CD4-positive, alpha-beta T cell (primary cell): ENCODE measurements at regions not wholly inside any gene's neighbourhood (a gene's known extent, or its start where the extent isn't known, plus 50 kb on each side); places are given as distances from the start of the nearest gene placed in this dataset.

ENCODE experiments used
- ATAC-seq: fragments of 200-7000 bp; cut with Tn5 transposase; one replicate; pipeline ENCODE4 v1.10.0; 2022; ENCODE audit warnings: mild to moderate bottlenecking; ENCODE audit not compliant: poor library complexity
- CTCF ChIA-PET: fragments of 350-600 bp; sonication (Branson Sonifier 250); formaldehyde crosslinking; loops from one replicate; lab custom pipeline; 2021; ENCODE audit warnings: antibody characterized with exemption, inconsistent platforms; lab: Charles Lee
- POLR2A ChIA-PET: fragments of 350-600 bp; sonication (Branson Sonifier 250); formaldehyde crosslinking; loops from one replicate; lab custom pipeline; 2021; ENCODE audit warnings: antibody characterized with exemption, inconsistent platforms; lab: Charles Lee
- DNase-seq, 14 experiments: peaks; one replicate each; pipeline ENCODE4 v3.0.0-alpha.2; 2013 to 2020; ENCODE audit warnings: mixed read lengths in 2 of 14
- H3K27ac ChIP-seq, 2 donors: one replicate each; pipeline versions ENCODE4 v1.5.1 to v1.7.0; 2013; ENCODE audit warnings: low read length in 2 of 2, low read depth in 1 of 2, mild to moderate bottlenecking in 1 of 2
- H3K27me3 ChIP-seq, 2 experiments: 1 replicate in 1 of 2; 2 replicates in 1 of 2; pipeline versions ENCODE4 v1.6.1 to v1.7.0; 2013; ENCODE audit warnings: low read length in 2 of 2, control low read depth in 1 of 2, mild to moderate bottlenecking in 1 of 2, moderate library complexity in 1 of 2; ENCODE audit not compliant: insufficient read depth in 2 of 2, control insufficient read depth in 1 of 2
- H3K36me3 ChIP-seq: one replicate; pipeline ENCODE4 v1.6.1; 2013; ENCODE audit warnings: low read length, control low read depth; ENCODE audit not compliant: insufficient read depth
- H3K4me1 ChIP-seq: one replicate; pipeline ENCODE4 v1.6.1; 2013; ENCODE audit warnings: low read length, control low read depth; ENCODE audit not compliant: insufficient read depth
- H3K4me3 ChIP-seq: one replicate; pipeline ENCODE4 v1.5.1; 2013; ENCODE audit warnings: mild to moderate bottlenecking, low read length, moderate library complexity
- H3K9me3 ChIP-seq, 2 experiments: 1 replicate in 1 of 2; 2 replicates in 1 of 2; pipeline versions ENCODE4 v1.6.1 to v1.7.0; 2013; ENCODE audit warnings: low read length in 2 of 2, mild to moderate bottlenecking in 2 of 2, control low read depth in 1 of 2, moderate library complexity in 1 of 2; ENCODE audit not compliant: control insufficient read depth in 1 of 2, insufficient read depth in 1 of 2
- H3K27ac Mint-ChIP-seq: one replicate; pipeline ENCODE4 v1.8.0; 2020; ENCODE audit warnings: mixed read lengths
- H3K27me3 Mint-ChIP-seq: one replicate; pipeline ENCODE4 v1.8.0; 2021; ENCODE audit warnings: mixed read lengths
- H3K36me3 Mint-ChIP-seq: one replicate; pipeline ENCODE4 v1.8.0; 2021; ENCODE audit warnings: low read depth, mixed read lengths
- H3K4me1 Mint-ChIP-seq: one replicate; pipeline ENCODE4 v1.8.0; 2021; ENCODE audit warnings: low read depth, mixed read lengths
- H3K4me3 Mint-ChIP-seq: one replicate; pipeline ENCODE4 v1.8.0; 2020; ENCODE audit warnings: mild to moderate bottlenecking, mixed read lengths
- H3K9me3 Mint-ChIP-seq: one replicate; pipeline ENCODE4 v1.8.0; 2020; ENCODE audit warnings: mixed read lengths
- CTCF ChIP-seq: fragments of 200-600 bp; IDR thresholded peaks from one replicate; pipeline ENCODE4 v1.8.0; 2022; ENCODE audit warnings: antibody characterized with exemption, mild to moderate bottlenecking
- intact Hi-C, 2 experiments: fragments of 100-400 bp; cut with DNase I in 1 of 2; cut with micrococcal nuclease in 1 of 2; formaldehyde crosslinking; loops; one replicate each; pipeline versions ENCODE4 v1.15.1 to v1.9.0; 2023 to 2025; cut with DNase I, micrococcal nuclease

GRCh38 chr7:68119411-68119810 lies 1122.8 kb downstream of the TYW1 start:
- ATAC-seq, result no peak
- H3K27ac ChIP-seq, result no peak overlapping the region
- no peaks in the 10 kb centered on the region for H3K36me3 ChIP-seq
- Mint-ChIP-seq H3K4me3 (no peak overlapping the region), H3K27ac (no peak overlapping the region), H3K36me3 (no peaks in the 10 kb centered on the region), H3K27me3 (no peaks in the 10 kb centered on the region), H3K9me3 (peaks cover 28% of the 10 kb centered on the region), H3K4me1 (no peaks in the 10 kb centered on the region)
- DNase-seq, result no peak
- intact Hi-C loops, result no loop called here
- ChIA-PET CTCF (no interaction called here), POLR2A (no interaction called here)
- H3K27me3 ChIP-seq, result no peaks in the 10 kb centered on the region
- H3K4me3 ChIP-seq, result no peak overlapping the region
- peaks cover 7 to 37% of the 10 kb centered on the region in 2 experiments for H3K9me3 ChIP-seq
- H3K4me1 ChIP-seq, result no peaks in the 10 kb centered on the region
- TF ChIP-seq CTCF, result no peak

GRCh38 chr7:68121056-68121455 lies 1124.4 kb downstream of the TYW1 start:
- ChIA-PET CTCF (no interaction called here), POLR2A (no interaction called here)
- Mint-ChIP-seq H3K36me3 (no peaks in the 10 kb centered on the region), H3K27me3 (no peaks in the 10 kb centered on the region), H3K4me3 (no peak overlapping the region), H3K4me1 (no peaks in the 10 kb centered on the region), H3K27ac (no peak overlapping the region), H3K9me3 (peaks cover 28% of the 10 kb centered on the region)
- H3K27ac ChIP-seq, result no peak overlapping the region
- peaks cover 3 to 37% of the 10 kb centered on the region in 2 experiments for H3K9me3 ChIP-seq
- TF ChIP-seq CTCF, result no peak
- no peak overlapping the region for H3K4me3 ChIP-seq
- intact Hi-C loops, result no loop called here
- no peaks in the 10 kb centered on the region for H3K4me1 ChIP-seq
- no peaks in the 10 kb centered on the region for H3K27me3 ChIP-seq
- no peak for DNase-seq
- no peak for ATAC-seq
- no peaks in the 10 kb centered on the region for H3K36me3 ChIP-seq

- DNase-seq (no peak), ATAC-seq (no peak)
- Mint-ChIP-seq H3K9me3 (peaks cover 28% of the 10 kb centered on the region), H3K27ac (no peak overlapping the region), H3K4me3 (no peak overlapping the region), H3K27me3 (no peaks in the 10 kb centered on the region), H3K4me1 (no peaks in the 10 kb centered on the region), H3K36me3 (no peaks in the 10 kb centered on the region)
- POLR2A ChIA-PET, result no interaction called here
- peaks cover 3 to 37% of the 10 kb centered on the region in 2 experiments for H3K9me3 ChIP-seq
- no peaks in the 10 kb centered on the region for H3K27me3 ChIP-seq
- no peaks in the 10 kb centered on the region for H3K4me1 ChIP-seq
- TF ChIP-seq CTCF, result no peak
- H3K4me3 ChIP-seq, result no peak overlapping the region
- intact Hi-C loops, result no loop called here
- CTCF ChIA-PET, result no interaction called here
- no peak overlapping the region for H3K27ac ChIP-seq
- H3K36me3 ChIP-seq, result no peaks in the 10 kb centered on the region
Measured at GRCh38 chr7:68121655-68122054, 1125.0 kb downstream of the TYW1 start.
